ENCODE measurements at regions not wholly inside any gene's neighbourhood (a gene's known extent, or its start where the extent isn't known, plus 50 kb on each side); places are given as distances from the start of the nearest gene placed in this dataset.
A peak's percentile ranks its signal among the peaks of the same experiment; 100 is the strongest.

GRCh38 chr13:40342901-40343300, 323.5 kb downstream of the FOXO1 start:
- TF ChIP-seq CTCF (IDR thresholded peaks at IDR 0.05) = no peak
- Histone ChIP-seq H3K36me3 (ENCODE audit: low read depth) (no peaks in the 10 kb centered on the region), H3K9me3 (no peaks in the 10 kb centered on the region), H3K4me1 (ENCODE audit: low read depth) (no peaks in the 10 kb centered on the region), H3K4me3 (no peak overlapping the region)
- no peak for DNase-seq
- ATAC-seq = no peak
- intact Hi-C loops (cut with DNase I, micrococcal nuclease) = no loop called here

- Histone ChIP-seq H3K36me3 (ENCODE audit: low read depth) (no peaks in the 10 kb centered on the region), H3K9me3 (no peaks in the 10 kb centered on the region), H3K4me1 (ENCODE audit: low read depth) (no peaks in the 10 kb centered on the region), H3K4me3 (no peak overlapping the region)
- intact Hi-C loops (cut with DNase I, micrococcal nuclease) = no loop called here
- TF ChIP-seq CTCF (IDR thresholded peaks at IDR 0.05) = no peak
- ATAC-seq (no peak), DNase-seq (no peak)
These were observed 322.7 kb downstream of the FOXO1 start for GRCh38 chr13:40343550-40344269.

- no peak for TF ChIP-seq CTCF (IDR thresholded peaks at IDR 0.05)
- DNase-seq (no peak), ATAC-seq (peak; percentile 49)
- H3K9me3 ChIP-seq = no peaks in the 10 kb centered on the region
- H3K36me3 ChIP-seq (ENCODE audit: low read depth) = no peaks in the 10 kb centered on the region
- intact Hi-C loops (cut with DNase I, micrococcal nuclease) = no loop called here
- H3K4me1 ChIP-seq (ENCODE audit: low read depth) = no peaks in the 10 kb centered on the region
- no peak overlapping the region for H3K4me3 ChIP-seq
These were observed 321.9 kb downstream of the FOXO1 start for GRCh38 chr13:40344270-40345148.

- no peak for ATAC-seq
- H3K36me3 ChIP-seq (ENCODE audit: low read depth) = no peaks in the 10 kb centered on the region
These were observed 321.3 kb downstream of the FOXO1 start for GRCh38 chr13:40345149-40345514.

More at GRCh38 chr13:40345149-40345514, 321.3 kb downstream of the FOXO1 start:
- no peak for TF ChIP-seq CTCF (IDR thresholded peaks at IDR 0.05)
- DNase-seq = no peak
- no peaks in the 10 kb centered on the region for H3K9me3 ChIP-seq
- intact Hi-C loops (cut with DNase I, micrococcal nuclease) = no loop called here
- H3K4me1 ChIP-seq (ENCODE audit: low read depth) = no peaks in the 10 kb centered on the region
- no peak overlapping the region for H3K4me3 ChIP-seq

Measured in mucosa of descending colon (tissue), 3 donors.